ENCODE measurements at regions not wholly inside any gene's neighbourhood (a gene's known extent, or its start where the extent isn't known, plus 50 kb on each side); places are given as distances from the start of the nearest gene placed in this dataset.

DNA sequence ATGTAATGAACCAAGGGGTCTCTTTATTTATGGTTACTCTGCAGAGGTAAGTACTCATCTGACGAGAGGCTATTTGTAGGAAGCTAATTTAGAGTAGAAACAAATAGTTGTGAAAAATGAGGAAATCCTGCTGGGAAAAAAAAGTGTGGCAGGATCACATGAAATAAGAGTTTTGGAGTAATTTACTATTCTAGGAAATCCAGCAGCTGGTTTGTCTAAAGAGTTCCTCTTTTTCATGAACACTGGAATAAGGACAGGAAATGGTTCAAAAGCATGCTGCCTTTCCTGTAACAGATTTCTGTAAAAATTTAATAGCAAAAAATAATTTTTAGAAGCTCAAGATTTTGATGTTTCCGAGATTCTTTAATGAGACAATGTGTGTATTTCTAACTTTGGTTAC is 177.3 kb downstream of the CHRM3 start (continued):
- TF ChIP-seq, protein P1, sequence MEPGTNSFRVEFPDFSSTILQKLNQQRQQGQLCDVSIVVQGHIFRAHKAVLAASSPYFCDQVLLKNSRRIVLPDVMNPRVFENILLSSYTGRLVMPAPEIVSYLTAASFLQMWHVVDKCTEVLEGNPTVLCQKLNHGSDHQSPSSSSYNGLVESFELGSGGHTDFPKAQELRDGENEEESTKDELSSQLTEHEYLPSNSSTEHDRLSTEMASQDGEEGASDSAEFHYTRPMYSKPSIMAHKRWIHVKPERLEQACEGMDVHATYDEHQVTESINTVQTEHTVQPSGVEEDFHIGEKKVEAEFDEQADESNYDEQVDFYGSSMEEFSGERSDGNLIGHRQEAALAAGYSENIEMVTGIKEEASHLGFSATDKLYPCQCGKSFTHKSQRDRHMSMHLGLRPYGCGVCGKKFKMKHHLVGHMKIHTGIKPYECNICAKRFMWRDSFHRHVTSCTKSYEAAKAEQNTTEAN (CRISPR knock-in tag; IDR thresholded peaks at IDR 0.05) = no peak
- no peak for TF ChIP-seq GTF2I (CRISPR knock-in tag; conservative IDR thresholded peaks at IDR 0.05)
- TF ChIP-seq FOXP1 (CRISPR knock-in tag; IDR thresholded peaks at IDR 0.05; ENCODE audit: borderline replicate concordance) = no peak
- no peak for TF ChIP-seq MAX (CRISPR knock-in tag; IDR thresholded peaks at IDR 0.05)
- no peak for TF ChIP-seq EMX1 (CRISPR knock-in tag; IDR thresholded peaks at IDR 0.05)
- no peak for TF ChIP-seq ARID4B (CRISPR knock-in tag; IDR thresholded peaks at IDR 0.05; ENCODE audit: borderline replicate concordance)
- no peak for TF ChIP-seq ZNF671 (CRISPR knock-in tag; IDR thresholded peaks at IDR 0.05)

DNA sequence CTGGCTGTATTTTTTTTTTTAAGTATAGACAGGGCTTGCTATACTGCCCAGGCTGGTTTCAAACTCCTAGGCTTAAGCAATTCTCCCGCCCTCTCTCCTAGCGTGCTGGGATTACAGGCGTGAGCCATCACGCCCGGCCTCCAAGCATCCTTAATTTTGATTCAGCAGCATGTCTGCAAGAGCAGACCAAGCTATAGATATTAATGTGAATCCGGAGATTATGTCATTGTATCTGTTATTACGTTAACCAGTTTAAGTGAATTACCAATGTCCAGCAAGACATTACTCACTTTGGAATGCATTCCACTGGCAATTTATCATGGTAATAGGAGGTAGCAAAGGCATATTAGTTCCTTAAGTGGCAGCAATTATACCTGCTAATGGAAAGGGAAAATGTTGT is 179.7 kb downstream of the CHRM3 start:
- Mint-ChIP-seq H3K9me3 (peaks cover 9% of the 10 kb centered on the region; the same call in 1 of the 2 replicates), H3K4me3 (no peak overlapping the region), H3K27me3 (ENCODE audit: low read depth) (no peaks in the 10 kb centered on the region), H3K27ac (no peak overlapping the region), H3K36me3 (no peaks in the 10 kb centered on the region), H3K4me1 (peaks cover 7% of the 10 kb centered on the region)
- ATAC-seq (no peak), DNase-seq (ENCODE audit: low spot score) (no peak)
- ChIA-PET POLR2A (no interaction called here), CTCF (no interaction called here)
- TF ChIP-seq, protein P2, sequence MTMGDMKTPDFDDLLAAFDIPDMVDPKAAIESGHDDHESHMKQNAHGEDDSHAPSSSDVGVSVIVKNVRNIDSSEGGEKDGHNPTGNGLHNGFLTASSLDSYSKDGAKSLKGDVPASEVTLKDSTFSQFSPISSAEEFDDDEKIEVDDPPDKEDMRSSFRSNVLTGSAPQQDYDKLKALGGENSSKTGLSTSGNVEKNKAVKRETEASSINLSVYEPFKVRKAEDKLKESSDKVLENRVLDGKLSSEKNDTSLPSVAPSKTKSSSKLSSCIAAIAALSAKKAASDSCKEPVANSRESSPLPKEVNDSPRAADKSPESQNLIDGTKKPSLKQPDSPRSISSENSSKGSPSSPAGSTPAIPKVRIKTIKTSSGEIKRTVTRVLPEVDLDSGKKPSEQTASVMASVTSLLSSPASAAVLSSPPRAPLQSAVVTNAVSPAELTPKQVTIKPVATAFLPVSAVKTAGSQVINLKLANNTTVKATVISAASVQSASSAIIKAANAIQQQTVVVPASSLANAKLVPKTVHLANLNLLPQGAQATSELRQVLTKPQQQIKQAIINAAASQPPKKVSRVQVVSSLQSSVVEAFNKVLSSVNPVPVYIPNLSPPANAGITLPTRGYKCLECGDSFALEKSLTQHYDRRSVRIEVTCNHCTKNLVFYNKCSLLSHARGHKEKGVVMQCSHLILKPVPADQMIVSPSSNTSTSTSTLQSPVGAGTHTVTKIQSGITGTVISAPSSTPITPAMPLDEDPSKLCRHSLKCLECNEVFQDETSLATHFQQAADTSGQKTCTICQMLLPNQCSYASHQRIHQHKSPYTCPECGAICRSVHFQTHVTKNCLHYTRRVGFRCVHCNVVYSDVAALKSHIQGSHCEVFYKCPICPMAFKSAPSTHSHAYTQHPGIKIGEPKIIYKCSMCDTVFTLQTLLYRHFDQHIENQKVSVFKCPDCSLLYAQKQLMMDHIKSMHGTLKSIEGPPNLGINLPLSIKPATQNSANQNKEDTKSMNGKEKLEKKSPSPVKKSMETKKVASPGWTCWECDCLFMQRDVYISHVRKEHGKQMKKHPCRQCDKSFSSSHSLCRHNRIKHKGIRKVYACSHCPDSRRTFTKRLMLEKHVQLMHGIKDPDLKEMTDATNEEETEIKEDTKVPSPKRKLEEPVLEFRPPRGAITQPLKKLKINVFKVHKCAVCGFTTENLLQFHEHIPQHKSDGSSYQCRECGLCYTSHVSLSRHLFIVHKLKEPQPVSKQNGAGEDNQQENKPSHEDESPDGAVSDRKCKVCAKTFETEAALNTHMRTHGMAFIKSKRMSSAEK (CRISPR knock-in tag; IDR thresholded peaks at IDR 0.05; ENCODE audit: borderline replicate concordance) = no peak
- TF ChIP-seq GRHL2 (CRISPR knock-in tag; IDR thresholded peaks at IDR 0.05; ENCODE audit: insufficient replicate concordance, severe bottlenecking) (no peak), GABPB1 (CRISPR knock-in tag; IDR thresholded peaks at IDR 0.05) (no peak), TP53 (CRISPR knock-in tag; IDR thresholded peaks at IDR 0.05) (no peak), ATF1 (CRISPR knock-in tag; IDR thresholded peaks at IDR 0.05) (no peak), PREB (CRISPR knock-in tag; IDR thresholded peaks at IDR 0.05; ENCODE audit: borderline replicate concordance) (no peak), ARID4B (CRISPR knock-in tag; IDR thresholded peaks at IDR 0.05; ENCODE audit: borderline replicate concordance) (no peak), JUN (CRISPR knock-in tag; IDR thresholded peaks at IDR 0.05) (no peak), FOXK1 (CRISPR knock-in tag; IDR thresholded peaks at IDR 0.05) (no peak)
- TF ChIP-seq, protein P3, sequence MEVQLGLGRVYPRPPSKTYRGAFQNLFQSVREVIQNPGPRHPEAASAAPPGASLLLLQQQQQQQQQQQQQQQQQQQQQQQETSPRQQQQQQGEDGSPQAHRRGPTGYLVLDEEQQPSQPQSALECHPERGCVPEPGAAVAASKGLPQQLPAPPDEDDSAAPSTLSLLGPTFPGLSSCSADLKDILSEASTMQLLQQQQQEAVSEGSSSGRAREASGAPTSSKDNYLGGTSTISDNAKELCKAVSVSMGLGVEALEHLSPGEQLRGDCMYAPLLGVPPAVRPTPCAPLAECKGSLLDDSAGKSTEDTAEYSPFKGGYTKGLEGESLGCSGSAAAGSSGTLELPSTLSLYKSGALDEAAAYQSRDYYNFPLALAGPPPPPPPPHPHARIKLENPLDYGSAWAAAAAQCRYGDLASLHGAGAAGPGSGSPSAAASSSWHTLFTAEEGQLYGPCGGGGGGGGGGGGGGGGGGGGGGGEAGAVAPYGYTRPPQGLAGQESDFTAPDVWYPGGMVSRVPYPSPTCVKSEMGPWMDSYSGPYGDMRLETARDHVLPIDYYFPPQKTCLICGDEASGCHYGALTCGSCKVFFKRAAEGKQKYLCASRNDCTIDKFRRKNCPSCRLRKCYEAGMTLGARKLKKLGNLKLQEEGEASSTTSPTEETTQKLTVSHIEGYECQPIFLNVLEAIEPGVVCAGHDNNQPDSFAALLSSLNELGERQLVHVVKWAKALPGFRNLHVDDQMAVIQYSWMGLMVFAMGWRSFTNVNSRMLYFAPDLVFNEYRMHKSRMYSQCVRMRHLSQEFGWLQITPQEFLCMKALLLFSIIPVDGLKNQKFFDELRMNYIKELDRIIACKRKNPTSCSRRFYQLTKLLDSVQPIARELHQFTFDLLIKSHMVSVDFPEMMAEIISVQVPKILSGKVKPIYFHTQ (CRISPR knock-in tag; IDR thresholded peaks at IDR 0.05) = no peak

Measured in WTC11 (cell line).